Right ventricle myocardium superior (tissue), 1 donor: ENCODE measurements at regions not wholly inside any gene's neighbourhood (a gene's known extent, or its start where the extent isn't known, plus 50 kb on each side); places are given as distances from the start of the nearest gene placed in this dataset.

ENCODE experiments used
- ATAC-seq: fragments of 200-7000 bp; cut with Tn5 transposase; one replicate; pipeline ENCODE4 v1.9.1; 2020; ENCODE audit warnings: mild to moderate bottlenecking; ENCODE audit not compliant: poor library complexity
- DNase-seq: peaks from one replicate; pipeline ENCODE4 v3.0.0-alpha.2; 2020
- intact Hi-C: fragments of 100-400 bp; cut with DNase I; formaldehyde crosslinking; loops from one replicate; pipeline ENCODE4 v1.11.2; 2022
- donor health status: DM: no; HTN: yes; CAD: no; lungs with severe emphysema.

- ATAC-seq: no peak
- intact Hi-C loops: no loop called here
- DNase-seq: no peak
Observed at GRCh38 chr1:187275985-187276575, 447.3 kb downstream of the PLA2G4A start.

- no peak for ATAC-seq
- intact Hi-C loops: no loop called here
- DNase-seq: no peak
Observed at GRCh38 chr1:187276677-187277076, 447.9 kb downstream of the PLA2G4A start.

- DNase-seq (no peak), ATAC-seq (no peak)
- intact Hi-C loops: no loop called here
Observed at GRCh38 chr1:187280031-187280430, 451.3 kb downstream of the PLA2G4A start.

GRCh38 chr1:187281085-187281484, 452.3 kb downstream of the PLA2G4A start:
- DNase-seq (no peak), ATAC-seq (no peak)
- intact Hi-C loops: no loop called here

- intact Hi-C loops: no loop called here
- DNase-seq (no peak), ATAC-seq (no peak)
Observed at GRCh38 chr1:187283984-187284383, 455.2 kb downstream of the PLA2G4A start.

GRCh38 chr1:187294421-187295201, 465.9 kb downstream of the PLA2G4A start:
- ATAC-seq (no peak), DNase-seq (no peak)
- intact Hi-C loops: no loop called here

GRCh38 chr1:187300081-187300480, 471.3 kb downstream of the PLA2G4A start:
- DNase-seq (no peak), ATAC-seq (no peak)
- intact Hi-C loops: no loop called here

- DNase-seq (no peak), ATAC-seq (no peak)
- intact Hi-C loops: no loop called here
Observed at GRCh38 chr1:187306710-187307415, 478.1 kb downstream of the PLA2G4A start.

- intact Hi-C loops: no loop called here
- ATAC-seq (no peak), DNase-seq (no peak)
Observed at GRCh38 chr1:187310038-187310631, 481.4 kb downstream of the PLA2G4A start.

GRCh38 chr1:187313115-187313514, 484.4 kb downstream of the PLA2G4A start:
- intact Hi-C loops: no loop called here
- ATAC-seq: no peak
- DNase-seq: no peak

- ATAC-seq (no peak), DNase-seq (no peak)
- intact Hi-C loops: no loop called here
Observed at GRCh38 chr1:187326557-187326956, 497.8 kb downstream of the PLA2G4A start.

- DNase-seq (no peak), ATAC-seq (no peak)
- intact Hi-C loops: no loop called here
Observed at GRCh38 chr1:187336441-187337168, 507.9 kb downstream of the PLA2G4A start.

- ATAC-seq (no peak), DNase-seq (no peak)
- intact Hi-C loops: no loop called here
Observed at GRCh38 chr1:187338762-187339412, 510.1 kb downstream of the PLA2G4A start.

- no peak for DNase-seq
- ATAC-seq: no peak
- intact Hi-C loops: no loop called here
Observed at GRCh38 chr1:187342495-187342894, 513.7 kb downstream of the PLA2G4A start.

GRCh38 chr1:187374082-187374481, 545.3 kb downstream of the PLA2G4A start:
- DNase-seq: no peak
- no peak for ATAC-seq
- intact Hi-C loops: no loop called here

GRCh38 chr1:187374742-187375141, 546.0 kb downstream of the PLA2G4A start:
- no peak for DNase-seq
- intact Hi-C loops: no loop called here
- ATAC-seq: no peak

- ATAC-seq (no peak), DNase-seq (no peak)
- intact Hi-C loops: no loop called here
Observed at GRCh38 chr1:187383366-187383765, 554.6 kb downstream of the PLA2G4A start.

GRCh38 chr1:187384504-187384903, 555.8 kb downstream of the PLA2G4A start:
- ATAC-seq (no peak), DNase-seq (no peak)
- intact Hi-C loops: no loop called here
